HepG2 (cell line): ENCODE measurements at regions not wholly inside any gene's neighbourhood (a gene's known extent, or its start where the extent isn't known, plus 50 kb on each side); places are given as distances from the start of the nearest gene placed in this dataset.

Source experiments
- ATAC-seq: fragments of 200-7000 bp; cut with Tn5 transposase; 3 replicates; pipeline ENCODE4 v1.9.1; 2020; ENCODE audit warnings: mild to moderate bottlenecking, moderate library complexity
- BruUV-seq: library from RNA; stranded (reverse); fragments of 400-500 nt; replicated peaks from 2 replicates; lab custom pipeline; 2021; lab: Mats Ljungman, UMichigan
- CTCF ChIA-PET: fragments of 300-600 bp; formaldehyde crosslinking; extraction: SDS; loops from one replicate; lab custom pipeline; 2021; ENCODE audit warnings: low total read pairs, inconsistent platforms, low intra/inter-chr PET ratio; lab: Yijun Ruan, JAX
- POLR2A ChIA-PET: fragments of 350-600 bp; sonication (Branson Sonifier 250); formaldehyde crosslinking; loops from one replicate; lab custom pipeline; 2020; ENCODE audit warnings: antibody characterized with exemption, inconsistent platforms; lab: Yijun Ruan, JAX
- DNase-seq: peaks from one replicate; pipeline ENCODE4 v3.0.0-alpha.2; 2015; ENCODE audit warnings: low spot score
- FAIRE-seq: peaks from 3 replicates; lab custom pipeline; 2011; peaks lifted over from hg19 to GRCh38; lab: Jason Lieb, UNC
- H2AFZ ChIP-seq: one replicate; pipeline ENCODE4 v1.6.1; 2011; ENCODE audit warnings: low read length, inconsistent platforms
- H3K27ac ChIP-seq: fragments of 300-600 bp; 3 replicates; pipeline ENCODE4 v1.8.0; 2011; ENCODE audit warnings: mixed run types, mild to moderate bottlenecking, mixed read lengths, low read length, inconsistent platforms; ENCODE audit not compliant: insufficient read depth; ENCODE audit errors: extremely low read length
- H3K27me3 ChIP-seq, 2 experiments: fragments of 200-600 bp in 1 of 2; 2 replicates in 1 of 2; 3 replicates in 1 of 2; pipeline versions ENCODE4 v1.6.0 to v1.8.0; 2011; ENCODE audit warnings: low read length in 2 of 2, mild to moderate bottlenecking in 2 of 2, moderate library complexity in 2 of 2, inconsistent platforms in 1 of 2; ENCODE audit not compliant: insufficient read depth in 2 of 2, control insufficient read depth in 1 of 2
- H3K36me3 ChIP-seq, 2 experiments: fragments of 200-600 bp in 1 of 2; replicated peaks in 1 of 2; 2 replicates in 1 of 2; 3 replicates in 1 of 2; pipeline versions ENCODE4 v1.5.1 to v1.8.0; 2011; ENCODE audit warnings: low read length in 2 of 2, inconsistent platforms in 1 of 2; ENCODE audit not compliant: insufficient read depth in 2 of 2, control insufficient read depth in 1 of 2
- H3K4me1 ChIP-seq: 2 replicates; pipeline ENCODE4 v1.5.1; 2012; ENCODE audit warnings: low read length, inconsistent platforms; ENCODE audit not compliant: insufficient read depth
- H3K4me2 ChIP-seq: 2 replicates; pipeline ENCODE4 v1.6.0; 2011; ENCODE audit warnings: low read depth, low read length, inconsistent platforms
- H3K4me3 ChIP-seq, 3 experiments: fragments of 200-600 bp in 1 of 3; sonication (generic), shearing (Covaris generic) in 1 of 3; replicated peaks in 1 of 3; 2 replicates each; pipeline ENCODE4 v1.5.1; 2011 to 2016; ENCODE audit warnings: low read length in 3 of 3, inconsistent platforms in 2 of 3, low read depth in 2 of 3, mild to moderate bottlenecking in 2 of 3, control low read depth in 1 of 3, mixed read lengths in 1 of 3; ENCODE audit not compliant: insufficient read depth in 1 of 3
- H3K79me2 ChIP-seq: one replicate; pipeline ENCODE4 v1.6.1; 2011; ENCODE audit warnings: low read length, inconsistent platforms; ENCODE audit not compliant: insufficient read depth
- H3K9ac ChIP-seq: 2 replicates; pipeline ENCODE4 v1.6.0; 2011; ENCODE audit warnings: mild to moderate bottlenecking, low read depth, low read length, inconsistent platforms; ENCODE audit not compliant: insufficient read depth
- H3K9me3 ChIP-seq: 2 replicates; pipeline ENCODE4 v1.5.1; 2012; ENCODE audit warnings: mild to moderate bottlenecking, low read length
- H4K20me1 ChIP-seq: 2 replicates; pipeline ENCODE4 v1.6.0; 2011; ENCODE audit warnings: inconsistent platforms, mild to moderate bottlenecking, low read length, moderate library complexity; ENCODE audit not compliant: insufficient read depth
- ARNT2 ChIP-seq: sonication (generic); formaldehyde crosslinking; IDR thresholded peaks from 2 replicates; pipeline ENCODE4 v1.8.0; 2022; ENCODE audit warnings: mild to moderate bottlenecking, low read depth, missing genetic modification reagents, moderate library complexity
- CEBPB ChIP-seq: IDR thresholded peaks from 2 replicates; pipeline ENCODE4 v1.6.1; 2011; ENCODE audit warnings: low read depth, low read length, improper control_type of control experiment, borderline replicate concordance
- EEA1 ChIP-seq: sonication (generic); formaldehyde crosslinking; IDR thresholded peaks from 2 replicates; pipeline ENCODE4 v1.5.1; 2020; ENCODE audit warnings: mild to moderate bottlenecking, missing genetic modification reagents, borderline replicate concordance
- JUND ChIP-seq: sonication (generic); formaldehyde crosslinking; IDR thresholded peaks from 2 replicates; pipeline ENCODE4 v1.8.0; 2022; ENCODE audit warnings: mild to moderate bottlenecking, missing genetic modification reagents
- NFIB ChIP-seq: sonication (generic); formaldehyde crosslinking; IDR thresholded peaks from 2 replicates; pipeline ENCODE4 v1.9.0; 2021; ENCODE audit warnings: missing genetic modification reagents, mild to moderate bottlenecking, borderline replicate concordance
- NFRKB ChIP-seq: fragments of 450-650 bp; IDR thresholded peaks from 2 replicates; pipeline ENCODE4 v1.6.1; 2017
- NR2F6 ChIP-seq, 2 experiments: IDR thresholded peaks; 2 replicates each; pipeline ENCODE4 v1.6.1; 2016; ENCODE audit warnings: antibody characterized with exemption in 1 of 2, mild to moderate bottlenecking in 1 of 2
- NRL ChIP-seq: sonication (generic); formaldehyde crosslinking; IDR thresholded peaks from 2 replicates; pipeline ENCODE4 v1.5.0; 2020; ENCODE audit warnings: missing genetic modification reagents, mild to moderate bottlenecking, moderate library complexity, borderline replicate concordance
- RFX1 ChIP-seq: fragments of 450-650 bp; IDR thresholded peaks from 2 replicates; pipeline ENCODE4 v1.6.1; 2017
- SOX5 ChIP-seq: IDR thresholded peaks from 2 replicates; pipeline ENCODE4 v1.6.1; 2016; ENCODE audit warnings: borderline replicate concordance
- ZNF24 ChIP-seq: fragments of 450-650 bp; IDR thresholded peaks from 2 replicates; pipeline ENCODE4 v1.6.1; 2017; ENCODE audit warnings: antibody characterized with exemption, mild to moderate bottlenecking
- ZNF567 ChIP-seq: sonication (generic); formaldehyde crosslinking; IDR thresholded peaks from 2 replicates; pipeline ENCODE4 v1.8.1; 2023; ENCODE audit warnings: mild to moderate bottlenecking, missing genetic modification reagents, borderline replicate concordance
- ZNF619 ChIP-seq: sonication (generic); formaldehyde crosslinking; IDR thresholded peaks from 2 replicates; pipeline ENCODE4 v1.4.0; 2020; ENCODE audit warnings: mild to moderate bottlenecking, missing genetic modification reagents
- ZNF703 ChIP-seq: sonication (generic); formaldehyde crosslinking; IDR thresholded peaks from 2 replicates; pipeline ENCODE4 v1.5.1; 2020; ENCODE audit warnings: missing genetic modification reagents, mild to moderate bottlenecking, moderate library complexity, borderline replicate concordance
- ZNF850 ChIP-seq: sonication (generic); formaldehyde crosslinking; conservative IDR thresholded peaks from 2 replicates; pipeline ENCODE4 v1.9.0; 2021; ENCODE audit warnings: mild to moderate bottlenecking, missing genetic modification reagents
- whole genome bisulfite sequencing: methylation state at CpG from one replicate; pipeline ENCODE4 v1.1.6; 2017; ENCODE audit warnings: low lambda C conversion rate; 5-methylcytosine and 5-hydroxymethylcytosine counted together
- in situ Hi-C: cut with HindIII; loops from 2 replicates; pipeline ENCODE4 v1.10.0; 2017; ENCODE audit warnings: low pct_unique_long_range_greater_than_20kb; ENCODE audit not compliant: extremely low pct_ligation_motif_present
- intact Hi-C: fragments of 100-400 bp; cut with micrococcal nuclease; formaldehyde crosslinking; loops from one replicate; pipeline ENCODE4 v1.10.0; 2022; ENCODE audit not compliant: unreplicated experiment

GRCh38 chr20:4545526-4545925, 140.7 kb upstream of the PRNP start:
- Histone ChIP-seq H4K20me1 (no peaks in the 10 kb centered on the region), H3K79me2 (no peaks in the 10 kb centered on the region), H3K4me1 (no peaks in the 10 kb centered on the region), H3K4me3 (no peak overlapping the region), H3K9ac (no peak overlapping the region), H3K4me2 (no peak overlapping the region), H3K36me3 (no peaks in the 10 kb centered on the region), H3K27me3 (no peaks in the 10 kb centered on the region), H3K9me3 (no peaks in the 10 kb centered on the region), H3K27ac (no peak overlapping the region), H2AFZ (no peak overlapping the region)
- WGBS, result 31% methylated on average over 2 of the region's 2 CpGs
- DNase-seq, result no peak
- TF ChIP-seq NFIB (CRISPR knock-in tag) (no peak), SOX5 (no peak), ZNF850 (CRISPR knock-in tag) (no peak), ZNF619 (CRISPR knock-in tag) (no peak), ARNT2 (no peak), NRL (CRISPR knock-in tag) (no peak), ZNF567 (CRISPR knock-in tag) (no peak), CEBPB (no peak), ZNF24 (no peak), EEA1 (CRISPR knock-in tag) (no peak), NFRKB (no peak), JUND (CRISPR knock-in tag) (no peak), ZNF703 (CRISPR knock-in tag) (no peak), RFX1 (no peak), NR2F6 (IDR thresholded peaks at IDR 0.05) (no peak), NR2F6 (CRISPR knock-in tag; IDR thresholded peaks at IDR 0.05) (no peak)
- FAIRE-seq, result no peak
- intact Hi-C loops, result no loop called here
- no TSS peak for BruUV-seq
- ChIA-PET CTCF (no interaction called here), POLR2A (no interaction called here)
- in situ Hi-C loops, result no loop called here
- no peak for ATAC-seq
